NB4 (cell line): ENCODE measurements at regions not wholly inside any gene's neighbourhood (a gene's known extent, or its start where the extent isn't known, plus 50 kb on each side); places are given as distances from the start of the nearest gene placed in this dataset.

Experiments used
- MYC ChIP-seq: IDR thresholded peaks from 2 replicates; pipeline ENCODE4 v1.6.1; 2011; ENCODE audit warnings: low read depth, low read length
- POLR2A ChIP-seq: IDR thresholded peaks from 2 replicates; pipeline ENCODE4 v1.6.1; 2011; ENCODE audit warnings: mild to moderate bottlenecking; ENCODE audit not compliant: insufficient read length; ENCODE audit errors: extremely low read depth
- TF ChIP-seq, protein P1 (sequence below): IDR thresholded peaks from one replicate; pipeline ENCODE4 v1.5.1; 2012; ENCODE audit warnings: low read depth, low read length
- TF ChIP-seq, protein P2 (sequence below): IDR thresholded peaks from 2 replicates; pipeline ENCODE4 v1.6.1; 2011; ENCODE audit warnings: low read depth, low read length

DNA sequence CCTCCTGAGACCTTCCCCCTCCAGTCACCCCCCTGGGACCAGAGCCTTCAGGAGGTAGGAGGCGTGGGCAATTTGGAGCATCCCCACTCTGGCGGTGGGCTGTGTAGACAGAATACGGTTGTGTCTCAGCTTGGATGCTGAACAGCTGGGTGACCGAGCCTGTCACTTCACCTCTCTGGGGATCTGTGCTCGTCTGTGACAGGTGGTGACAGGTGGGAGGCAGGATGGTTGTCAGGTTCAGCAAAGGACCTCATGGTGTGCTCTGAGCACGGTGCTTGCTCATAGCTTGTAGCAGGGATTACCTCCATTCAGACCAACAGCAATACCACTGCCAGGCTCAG is 186.5 kb upstream of the HS6ST1 start:
- TF ChIP-seq, protein P1, sequence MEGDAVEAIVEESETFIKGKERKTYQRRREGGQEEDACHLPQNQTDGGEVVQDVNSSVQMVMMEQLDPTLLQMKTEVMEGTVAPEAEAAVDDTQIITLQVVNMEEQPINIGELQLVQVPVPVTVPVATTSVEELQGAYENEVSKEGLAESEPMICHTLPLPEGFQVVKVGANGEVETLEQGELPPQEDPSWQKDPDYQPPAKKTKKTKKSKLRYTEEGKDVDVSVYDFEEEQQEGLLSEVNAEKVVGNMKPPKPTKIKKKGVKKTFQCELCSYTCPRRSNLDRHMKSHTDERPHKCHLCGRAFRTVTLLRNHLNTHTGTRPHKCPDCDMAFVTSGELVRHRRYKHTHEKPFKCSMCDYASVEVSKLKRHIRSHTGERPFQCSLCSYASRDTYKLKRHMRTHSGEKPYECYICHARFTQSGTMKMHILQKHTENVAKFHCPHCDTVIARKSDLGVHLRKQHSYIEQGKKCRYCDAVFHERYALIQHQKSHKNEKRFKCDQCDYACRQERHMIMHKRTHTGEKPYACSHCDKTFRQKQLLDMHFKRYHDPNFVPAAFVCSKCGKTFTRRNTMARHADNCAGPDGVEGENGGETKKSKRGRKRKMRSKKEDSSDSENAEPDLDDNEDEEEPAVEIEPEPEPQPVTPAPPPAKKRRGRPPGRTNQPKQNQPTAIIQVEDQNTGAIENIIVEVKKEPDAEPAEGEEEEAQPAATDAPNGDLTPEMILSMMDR, result no peak
- no peak for TF ChIP-seq POLR2A
- TF ChIP-seq, protein P2, sequence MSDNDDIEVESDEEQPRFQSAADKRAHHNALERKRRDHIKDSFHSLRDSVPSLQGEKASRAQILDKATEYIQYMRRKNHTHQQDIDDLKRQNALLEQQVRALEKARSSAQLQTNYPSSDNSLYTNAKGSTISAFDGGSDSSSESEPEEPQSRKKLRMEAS, result no peak
- TF ChIP-seq MYC, result no peak
